NAMALWA (cell line): ENCODE measurements at regions not wholly inside any gene's neighbourhood (a gene's known extent, or its start where the extent isn't known, plus 50 kb on each side); places are given as distances from the start of the nearest gene placed in this dataset.
"Not testable (repeated sequence)": the region's sequence is repeated elsewhere in the genome, so short reads cannot be mapped to it uniquely, and the experiment has no call there.

Experiments used
- DNase-seq: peaks from one replicate; pipeline ENCODE4 v3.0.0-alpha.2; 2015; ENCODE audit warnings: low spot score

- no peak for DNase-seq
Observed at GRCh38 chr22:49392841-49393510, 434.7 kb downstream of the BRD1 start.

GRCh38 chr22:49392247-49392646 lies 435.4 kb downstream of the BRD1 start:
- no peak for DNase-seq

DNA sequence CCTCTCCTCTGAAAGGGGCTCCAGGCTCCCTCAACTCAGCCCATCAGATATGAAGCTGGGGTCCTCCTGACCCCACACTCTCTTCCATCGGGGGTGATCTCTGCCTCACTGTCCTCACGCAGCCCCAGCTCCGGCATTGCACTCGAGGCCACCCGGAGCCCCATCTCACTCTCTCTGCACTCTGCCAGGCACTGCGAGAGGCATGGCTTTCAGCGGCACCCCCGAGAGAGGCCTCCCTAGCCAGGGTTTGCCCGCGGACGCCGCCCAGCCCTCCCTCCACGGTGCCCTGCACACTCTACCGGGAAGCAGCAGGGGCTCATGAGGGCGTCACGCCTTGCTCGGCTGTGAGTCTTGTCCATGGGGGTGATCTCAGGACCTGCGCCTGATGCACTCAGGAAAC lies 436.2 kb downstream of the BRD1 start:
- no peak for DNase-seq

DNA sequence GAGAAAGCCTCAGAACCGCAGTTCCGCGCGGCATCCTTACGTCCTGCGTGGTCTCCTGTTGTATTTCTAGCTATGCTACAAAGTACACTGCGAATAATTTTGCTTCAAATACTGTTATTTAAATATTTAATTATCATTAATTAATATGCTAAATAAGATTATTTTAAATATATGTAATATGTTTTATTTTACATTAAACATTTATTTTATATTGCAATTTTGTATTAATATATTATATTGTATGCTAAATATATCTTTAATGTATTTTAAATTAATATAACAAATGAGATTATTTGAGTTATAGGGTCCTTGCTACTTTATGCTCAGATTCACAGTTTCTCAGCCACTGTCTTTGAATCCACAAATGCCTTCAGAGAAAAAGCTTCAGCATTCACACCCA lies 436.7 kb downstream of the BRD1 start:
- DNase-seq: no peak

GRCh38 chr22:49383909-49384308 lies 443.8 kb downstream of the BRD1 start:
- DNase-seq: not testable (repeated sequence)

DNA sequence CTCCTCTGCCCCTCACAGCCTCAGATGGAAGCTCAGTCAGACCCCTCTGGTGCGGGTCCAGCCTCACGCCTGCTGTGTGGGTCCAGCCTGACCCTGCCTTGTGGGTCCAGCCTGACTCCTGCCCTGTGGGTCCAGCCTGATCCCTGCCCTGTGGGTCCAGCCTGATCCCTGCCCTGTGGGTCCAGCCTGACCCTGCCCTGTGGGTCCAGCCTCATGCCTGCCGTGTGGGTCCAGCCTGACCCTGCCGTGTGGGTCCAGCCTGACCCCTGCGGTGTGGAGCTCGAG lies 445.3 kb downstream of the BRD1 start:
- DNase-seq: no peak

- no peak for DNase-seq
Observed at GRCh38 chr22:49381595-49382450, 445.9 kb downstream of the BRD1 start.

DNA sequence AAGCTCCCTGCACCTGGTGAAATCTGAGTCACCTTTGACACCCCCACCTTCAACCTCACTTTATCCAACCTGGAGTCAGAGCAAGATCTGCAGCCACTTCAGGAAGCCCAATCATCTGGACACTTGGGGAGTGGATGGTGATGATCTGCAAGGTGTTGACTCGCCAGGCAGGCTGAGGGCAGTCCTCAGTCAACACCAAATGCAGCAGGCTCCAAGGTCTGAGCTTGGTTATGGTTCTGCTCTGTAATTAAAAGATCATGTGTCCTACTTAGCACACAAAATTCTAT lies 446.9 kb downstream of the BRD1 start:
- no peak for DNase-seq

- peak; percentile 86 for DNase-seq
Observed at GRCh38 chr22:49380095-49380827, 447.4 kb downstream of the BRD1 start.

DNA sequence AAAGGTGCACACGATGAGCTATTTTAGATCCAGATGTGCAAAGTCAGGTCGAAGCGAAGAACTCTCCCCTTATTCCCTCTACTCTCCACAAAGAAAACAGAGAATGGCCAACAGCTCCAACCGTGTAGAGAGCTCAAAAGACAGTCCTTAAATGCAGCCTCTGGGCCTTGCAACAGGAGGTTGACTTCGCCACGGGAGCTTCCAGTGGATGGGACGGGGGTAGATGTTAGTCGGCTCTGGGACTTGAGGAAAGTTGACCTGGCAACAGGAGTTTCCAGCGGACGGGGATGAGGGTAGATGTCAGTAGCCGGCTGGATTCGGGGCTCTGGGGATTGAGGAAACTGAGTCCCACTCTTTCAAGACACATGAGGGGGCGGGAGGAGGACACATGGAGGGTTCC lies 450.4 kb downstream of the BRD1 start:
- no peak for DNase-seq

DNA sequence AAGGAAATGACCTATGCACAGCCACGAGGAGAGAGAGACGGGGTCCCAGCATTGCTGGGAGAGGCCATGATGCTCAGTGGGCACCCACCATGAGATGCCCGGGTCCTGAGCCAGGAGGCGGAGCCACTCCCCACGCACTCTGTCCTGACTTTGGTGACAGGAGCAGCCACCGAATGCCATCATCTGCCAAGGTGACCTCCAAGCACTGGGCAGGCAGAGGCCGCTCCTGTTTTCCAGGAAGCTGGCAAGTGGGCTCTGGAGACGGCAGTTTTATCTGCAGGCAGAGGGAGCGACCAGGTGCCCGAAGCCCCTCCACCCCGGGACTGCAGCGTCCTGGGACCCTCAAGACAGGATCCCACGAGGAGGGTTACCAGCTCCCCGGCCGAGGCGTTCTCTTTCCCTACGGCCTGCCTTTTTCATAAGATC lies 453.9 kb downstream of the BRD1 start:
- no peak for DNase-seq

DNA sequence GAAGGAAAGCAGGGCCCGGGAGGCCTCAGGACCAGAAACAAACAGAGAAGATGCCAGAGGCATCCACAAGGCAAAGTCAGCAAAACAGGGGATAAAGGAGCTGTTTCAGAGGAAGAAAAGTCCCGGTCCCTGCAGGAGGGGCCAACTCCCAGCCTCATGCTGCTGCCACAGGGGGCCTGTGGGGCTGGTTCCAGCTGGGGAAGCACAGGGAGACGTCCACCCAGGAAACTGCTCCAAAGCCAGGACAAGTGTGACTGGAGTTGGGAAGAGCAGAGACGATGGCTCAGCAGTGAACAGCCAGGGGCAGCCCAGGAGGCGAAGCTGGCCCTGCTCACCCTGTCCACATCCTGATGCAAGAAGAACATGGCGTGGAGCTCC lies 454.4 kb downstream of the BRD1 start:
- DNase-seq: no peak

DNA sequence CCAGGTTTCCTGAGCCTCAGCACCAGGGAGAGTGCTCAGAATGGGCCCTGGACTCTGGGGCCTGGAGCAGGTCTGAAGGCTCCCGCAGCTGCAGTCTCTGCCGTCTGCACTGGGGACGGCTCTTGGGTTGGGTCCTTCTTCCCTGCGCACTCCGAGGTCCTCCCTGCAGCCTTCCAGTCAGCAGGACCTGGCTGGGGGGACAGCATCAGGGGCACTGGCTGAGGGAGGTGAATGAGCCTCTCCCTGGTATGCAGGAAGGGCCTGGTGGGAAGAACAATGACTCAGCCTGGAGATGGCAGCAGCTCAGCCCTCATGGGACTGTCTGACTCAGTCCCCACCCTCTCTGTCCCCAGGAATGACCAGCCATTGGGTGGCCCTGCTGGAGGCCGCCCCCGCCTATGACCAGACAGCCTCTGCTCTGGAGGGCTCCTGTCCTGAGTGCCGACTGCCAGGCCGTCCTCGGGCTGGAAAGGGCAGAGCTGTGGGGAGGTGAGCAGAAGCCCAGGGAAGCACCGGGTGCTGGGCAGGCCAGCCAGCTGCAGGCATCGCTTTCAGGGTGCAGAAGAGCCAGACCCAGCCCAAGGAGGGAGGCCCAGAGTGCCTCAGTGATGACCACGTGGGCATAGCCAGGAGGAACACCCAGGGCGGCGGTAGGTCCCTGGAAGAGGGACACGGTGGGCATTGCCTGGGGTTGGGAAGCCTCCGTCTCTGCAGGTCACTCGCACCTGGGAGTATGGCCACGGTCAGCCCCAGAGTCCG lies 455.0 kb downstream of the BRD1 start:
- no peak for DNase-seq

GRCh38 chr22:49372111-49372529 lies 455.6 kb downstream of the BRD1 start:
- DNase-seq: no peak

DNA sequence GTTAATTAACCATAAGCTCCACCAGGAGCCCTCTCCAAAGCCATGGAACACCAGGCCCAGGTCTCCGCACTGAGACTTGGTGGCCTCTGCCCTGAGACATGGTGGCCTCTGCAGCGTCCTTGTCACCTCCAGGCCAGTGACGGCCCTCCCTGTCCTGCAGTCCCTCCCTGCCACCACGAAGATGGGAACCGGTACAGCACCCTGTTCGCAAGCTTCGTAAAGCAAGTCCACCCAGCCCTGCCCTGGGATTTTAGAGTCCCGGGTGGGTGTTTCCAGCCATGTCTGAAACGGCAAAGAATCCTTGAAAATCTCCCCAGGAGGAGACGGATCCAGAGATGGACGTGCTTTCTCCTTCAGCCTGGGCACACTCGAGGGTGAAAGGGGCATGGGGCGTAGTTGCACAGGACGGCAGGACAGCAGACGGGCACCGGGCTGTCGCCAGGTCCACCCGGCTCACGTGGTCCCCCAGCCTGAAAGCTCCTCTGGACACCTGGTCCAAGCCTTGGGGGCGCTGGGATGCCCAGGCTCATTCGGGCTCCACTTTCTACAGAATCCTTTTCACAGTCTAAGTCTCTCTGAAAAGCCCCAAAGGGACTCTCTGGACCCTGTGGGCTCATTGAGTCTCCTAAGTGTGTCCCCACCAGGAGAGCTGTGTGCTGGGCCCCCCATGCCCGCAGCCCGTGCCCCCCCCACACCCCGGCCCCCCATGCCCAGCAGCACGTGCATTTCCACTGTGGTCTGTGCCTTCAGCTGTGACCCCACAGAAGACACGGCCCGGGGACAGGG lies 456.2 kb downstream of the BRD1 start:
- DNase-seq: no peak

DNA sequence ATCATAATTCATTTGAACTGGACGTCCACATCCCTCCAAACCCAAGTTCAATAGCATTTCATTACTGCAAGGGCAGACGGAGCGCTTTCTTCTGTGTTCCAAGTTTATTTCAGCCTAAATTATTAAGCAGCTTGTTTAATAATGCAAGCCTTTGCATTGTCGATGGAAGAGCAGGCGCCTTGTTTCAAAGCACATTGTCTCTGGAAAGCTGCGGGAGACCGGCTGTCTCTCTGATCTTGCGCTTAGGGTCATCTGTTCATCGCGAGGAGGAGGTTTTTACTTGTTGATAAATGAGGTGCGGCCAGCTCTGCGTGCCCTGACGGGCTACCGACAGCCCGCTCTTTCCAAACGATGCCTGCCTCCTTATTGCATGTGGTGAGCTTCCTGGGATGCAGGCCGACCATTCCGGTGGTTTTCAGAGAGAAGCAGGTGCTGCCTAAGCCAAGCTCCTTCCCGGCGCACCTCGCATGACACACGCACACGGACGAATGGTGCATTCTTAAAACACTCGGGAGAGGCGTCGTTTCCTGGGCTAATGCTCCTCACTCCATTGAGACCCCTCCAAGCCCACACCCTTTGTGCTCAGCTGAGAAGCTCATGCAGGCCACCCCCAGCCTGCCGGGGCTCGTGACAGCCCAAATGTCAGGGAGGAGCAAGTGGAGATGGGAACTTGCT lies 456.9 kb downstream of the BRD1 start:
- no peak for DNase-seq

DNA sequence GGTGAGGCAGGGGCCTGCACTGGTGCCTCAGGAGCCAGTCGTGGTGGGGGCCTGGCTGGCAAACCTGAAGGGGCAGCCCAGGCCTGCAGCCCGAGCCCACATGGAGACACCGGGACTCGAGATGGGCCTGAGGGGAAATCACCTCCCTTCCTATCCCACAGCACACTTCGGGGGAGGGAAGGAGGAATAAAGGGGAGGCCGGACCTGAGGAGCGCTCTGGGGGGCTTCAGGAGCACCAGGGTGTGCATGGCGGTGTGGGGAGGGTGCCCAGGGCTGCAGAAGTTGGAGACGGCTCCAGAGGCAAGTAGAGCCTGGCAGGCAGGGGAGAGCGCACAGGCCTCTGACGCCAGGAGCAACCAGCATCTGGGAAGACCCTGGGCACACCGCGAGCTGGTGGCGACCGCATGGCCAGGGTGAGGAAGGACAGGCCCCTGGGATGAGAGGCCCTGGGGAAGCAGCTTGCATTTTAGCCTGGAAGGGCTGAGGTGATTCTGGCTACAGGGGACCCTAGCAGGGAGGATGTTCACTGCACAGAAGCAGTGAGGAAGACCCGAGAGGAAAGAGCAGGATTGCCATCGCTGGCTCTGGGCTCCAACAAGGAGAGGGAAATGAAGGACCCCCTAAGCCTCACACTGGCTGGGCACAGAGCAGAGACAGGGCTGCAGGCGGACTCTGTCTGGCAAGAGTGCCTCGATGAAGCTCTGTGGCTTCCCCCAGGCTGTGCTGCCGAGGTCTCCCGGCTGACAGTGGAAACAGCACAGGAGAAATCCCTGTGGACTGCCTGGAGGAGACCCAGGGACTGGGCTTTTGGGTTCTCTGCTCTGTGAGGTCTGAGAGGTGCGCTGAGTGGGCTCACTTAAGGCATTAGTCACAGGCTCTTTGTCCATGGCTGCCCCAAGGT lies 457.7 kb downstream of the BRD1 start:
- no peak for DNase-seq

GRCh38 chr22:49368976-49369725 lies 458.5 kb downstream of the BRD1 start:
- DNase-seq: no peak

GRCh38 chr22:49368221-49368975 lies 459.3 kb downstream of the BRD1 start:
- DNase-seq: no peak
